ENCODE measurements at regions not wholly inside any gene's neighbourhood (a gene's known extent, or its start where the extent isn't known, plus 50 kb on each side); places are given as distances from the start of the nearest gene placed in this dataset.

DNA sequence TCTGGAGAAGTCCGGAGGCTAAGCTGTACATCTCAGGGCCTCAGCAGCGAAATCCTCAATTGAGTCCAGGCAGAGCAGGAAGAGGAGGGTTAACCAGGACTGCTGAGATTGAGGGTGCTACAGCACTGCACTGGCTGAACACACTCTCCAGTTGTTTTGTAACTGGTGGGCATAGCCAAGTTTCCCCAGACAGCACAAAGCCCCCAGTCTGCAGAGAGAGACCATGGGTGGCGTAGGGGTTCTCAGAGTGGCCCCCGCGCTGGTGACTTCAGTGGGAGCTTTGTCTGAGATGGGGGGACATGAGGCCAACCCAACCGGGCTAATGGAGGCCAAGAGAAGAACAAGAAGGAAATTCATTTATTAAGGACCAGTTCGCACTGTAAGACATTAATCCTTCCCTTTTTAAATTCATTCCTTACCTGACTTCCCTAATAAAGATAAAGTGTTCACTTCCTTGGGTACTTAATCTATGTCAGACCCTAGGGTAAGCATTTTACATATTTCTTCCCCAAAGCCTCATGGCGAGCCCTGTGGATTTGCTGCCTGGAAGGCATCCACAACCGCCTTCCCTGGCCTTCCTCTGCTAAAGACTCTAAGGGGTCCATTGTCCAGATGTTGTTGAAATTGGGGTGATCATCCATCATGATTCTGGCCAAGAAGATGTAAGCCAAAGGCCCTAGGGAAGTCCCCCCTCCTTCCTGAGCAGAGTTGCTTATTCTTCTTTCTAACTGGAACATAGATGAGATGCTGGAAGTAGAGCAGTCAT, 121.4 kb upstream of the CHST15 start (continued):
- TF ChIP-seq TRIM28 (IDR thresholded peaks at IDR 0.05; ENCODE audit: borderline replicate concordance, low read length) (no peak), ZNF239 (tag by site-specific recombination; IDR thresholded peaks at IDR 0.05) (no peak), YY2 (tag by site-specific recombination; IDR thresholded peaks at IDR 0.05) (no peak)

DNA sequence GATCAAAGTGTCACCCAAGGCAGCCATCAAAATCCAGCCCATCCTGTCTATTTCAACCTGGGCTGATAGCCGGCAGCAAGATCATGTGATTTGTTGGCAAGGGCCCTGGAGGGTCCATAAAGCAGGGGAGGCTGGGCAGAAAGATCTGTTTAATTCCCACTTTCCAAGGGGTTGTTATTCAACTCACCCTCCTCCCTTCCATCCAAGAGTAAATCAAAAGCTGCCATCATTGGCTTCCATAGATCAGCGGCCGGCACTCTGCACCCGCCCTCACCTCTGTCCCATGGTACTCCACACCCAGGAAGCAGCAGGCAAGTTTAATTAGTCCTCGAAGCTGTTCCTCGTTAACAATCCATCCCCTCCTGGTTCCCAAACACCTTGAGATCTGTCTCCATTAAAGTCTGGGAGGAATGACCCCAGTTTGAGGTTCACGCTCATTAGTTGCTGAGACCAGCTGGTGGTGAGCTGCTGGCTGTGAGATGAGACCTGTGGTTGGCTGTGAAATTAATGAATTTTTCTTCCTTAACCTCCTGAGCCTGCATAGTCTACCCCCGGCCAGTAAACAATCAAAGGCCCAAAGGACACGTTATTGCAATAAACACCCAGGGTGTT, 120.6 kb upstream of the CHST15 start:
- H3K9me3 ChIP-seq (ENCODE audit: control insufficient read depth, insufficient read depth, low read depth, low read length): no peaks in the 10 kb centered on the region
- H3K27ac ChIP-seq (ENCODE audit: extremely low read depth, low read depth, low read length): no peak overlapping the region
- no peak overlapping the region for H3K4me3 ChIP-seq (ENCODE audit: low read depth, low read length)
- ChIA-PET CTCF (interaction anchor here (0.7 to 0.8 kb wide), 3 partner anchors 13 to 1770 kb away, joined by 3 to 4 read pairs (median 3); no protein-coding TSS in a partner anchor), POLR2A (no interaction called here)
- TF ChIP-seq ZNF660 (tag by site-specific recombination; IDR thresholded peaks at IDR 0.05): no peak
- no peak for TF ChIP-seq ZNF529 (tag by site-specific recombination; IDR thresholded peaks at IDR 0.05; ENCODE audit: insufficient replicate concordance)
- no peak for TF ChIP-seq ZNF404 (tag by site-specific recombination; IDR thresholded peaks at IDR 0.05)
- no peak for TF ChIP-seq ZNF701 (tag by site-specific recombination; IDR thresholded peaks at IDR 0.05)
- H3K4me1 ChIP-seq (ENCODE audit: control insufficient read depth, insufficient read depth, low read length): no peaks in the 10 kb centered on the region
- H3K36me3 ChIP-seq (ENCODE audit: control insufficient read depth in 2 of 2, insufficient read depth in 1 of 2, low read length in 2 of 2): no peaks in the 10 kb centered on the region

DNA sequence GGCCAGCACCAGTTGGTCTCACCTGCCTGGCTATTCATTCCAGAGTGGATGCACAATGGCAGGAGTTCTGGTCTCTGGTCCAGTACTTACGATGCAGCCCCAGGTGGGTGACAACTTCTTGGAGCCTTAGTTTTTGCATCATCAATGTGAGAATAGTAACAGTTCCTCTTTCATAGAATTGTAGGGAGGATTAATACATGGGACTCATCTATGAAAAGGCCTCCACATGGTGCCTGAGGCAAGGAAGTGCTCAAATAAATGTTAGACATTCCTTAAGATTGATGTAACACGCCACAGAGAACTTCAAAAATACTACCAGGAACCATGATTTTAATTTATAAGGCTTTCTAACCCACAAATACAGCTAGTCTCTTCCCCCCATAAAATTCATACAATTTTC, 120.1 kb upstream of the CHST15 start:
- no peak overlapping the region for H3K4me3 ChIP-seq (ENCODE audit: low read depth, low read length)
- H3K27ac ChIP-seq (ENCODE audit: extremely low read depth, low read depth, low read length): no peak overlapping the region
- H3K36me3 ChIP-seq (ENCODE audit: control insufficient read depth in 2 of 2, insufficient read depth in 1 of 2, low read length in 2 of 2): no peaks in the 10 kb centered on the region
- H3K9me3 ChIP-seq (ENCODE audit: control insufficient read depth, insufficient read depth, low read depth, low read length): no peaks in the 10 kb centered on the region
- no peak for TF ChIP-seq KLF7 (tag by site-specific recombination; IDR thresholded peaks at IDR 0.05; ENCODE audit: borderline replicate concordance)
- TF ChIP-seq ZNF223 (tag by site-specific recombination; IDR thresholded peaks at IDR 0.05): no peak
- TF ChIP-seq ZNF266 (tag by site-specific recombination; IDR thresholded peaks at IDR 0.05; ENCODE audit: low read depth): no peak
- TF ChIP-seq, protein P1, sequence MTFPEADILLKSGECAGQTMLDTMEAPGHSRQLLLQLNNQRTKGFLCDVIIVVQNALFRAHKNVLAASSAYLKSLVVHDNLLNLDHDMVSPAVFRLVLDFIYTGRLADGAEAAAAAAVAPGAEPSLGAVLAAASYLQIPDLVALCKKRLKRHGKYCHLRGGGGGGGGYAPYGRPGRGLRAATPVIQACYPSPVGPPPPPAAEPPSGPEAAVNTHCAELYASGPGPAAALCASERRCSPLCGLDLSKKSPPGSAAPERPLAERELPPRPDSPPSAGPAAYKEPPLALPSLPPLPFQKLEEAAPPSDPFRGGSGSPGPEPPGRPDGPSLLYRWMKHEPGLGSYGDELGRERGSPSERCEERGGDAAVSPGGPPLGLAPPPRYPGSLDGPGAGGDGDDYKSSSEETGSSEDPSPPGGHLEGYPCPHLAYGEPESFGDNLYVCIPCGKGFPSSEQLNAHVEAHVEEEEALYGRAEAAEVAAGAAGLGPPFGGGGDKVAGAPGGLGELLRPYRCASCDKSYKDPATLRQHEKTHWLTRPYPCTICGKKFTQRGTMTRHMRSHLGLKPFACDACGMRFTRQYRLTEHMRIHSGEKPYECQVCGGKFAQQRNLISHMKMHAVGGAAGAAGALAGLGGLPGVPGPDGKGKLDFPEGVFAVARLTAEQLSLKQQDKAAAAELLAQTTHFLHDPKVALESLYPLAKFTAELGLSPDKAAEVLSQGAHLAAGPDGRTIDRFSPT (tag by site-specific recombination; IDR thresholded peaks at IDR 0.05): no peak
- ChIA-PET CTCF (interaction anchor here (0.7 to 0.8 kb wide), 2 partner anchors 13 to 218 kb away, joined by 3 read pairs; no protein-coding TSS in a partner anchor), POLR2A (no interaction called here)
- H3K4me1 ChIP-seq (ENCODE audit: control insufficient read depth, insufficient read depth, low read length): no peaks in the 10 kb centered on the region

DNA sequence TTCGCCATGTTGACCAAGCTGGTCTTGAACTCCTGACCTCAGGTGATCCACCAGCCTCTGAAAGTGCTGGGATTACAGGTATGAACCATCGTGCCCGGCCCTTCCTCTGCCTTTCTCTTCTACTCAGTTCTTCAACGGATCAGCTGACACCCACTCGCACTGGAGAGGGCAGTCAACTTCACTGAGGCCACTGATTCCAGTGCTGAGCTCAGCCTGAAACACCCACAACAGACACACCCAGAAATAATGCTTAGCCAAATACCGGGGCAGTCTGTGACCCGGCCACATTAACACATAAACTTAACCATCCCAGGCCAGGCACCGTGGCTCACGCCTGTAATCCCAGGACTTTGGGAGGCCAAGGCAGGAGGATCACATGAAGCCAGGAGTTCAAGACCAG, 119.3 kb upstream of the CHST15 start:
- no peak overlapping the region for H3K27ac ChIP-seq (ENCODE audit: extremely low read depth, low read depth, low read length)
- ChIA-PET CTCF (interaction anchor here (0.8 kb wide), 1 partner anchor 12 kb away, joined by 3 read pairs; no protein-coding TSS in a partner anchor), POLR2A (no interaction called here)
- H3K4me1 ChIP-seq (ENCODE audit: control insufficient read depth, insufficient read depth, low read length): no peaks in the 10 kb centered on the region
- no peaks in the 10 kb centered on the region for H3K9me3 ChIP-seq (ENCODE audit: control insufficient read depth, insufficient read depth, low read depth, low read length)
- no peaks in the 10 kb centered on the region for H3K36me3 ChIP-seq (ENCODE audit: control insufficient read depth in 2 of 2, insufficient read depth in 1 of 2, low read length in 2 of 2)
- H3K4me3 ChIP-seq (ENCODE audit: low read depth, low read length): no peak overlapping the region
- TF ChIP-seq, protein P2, sequence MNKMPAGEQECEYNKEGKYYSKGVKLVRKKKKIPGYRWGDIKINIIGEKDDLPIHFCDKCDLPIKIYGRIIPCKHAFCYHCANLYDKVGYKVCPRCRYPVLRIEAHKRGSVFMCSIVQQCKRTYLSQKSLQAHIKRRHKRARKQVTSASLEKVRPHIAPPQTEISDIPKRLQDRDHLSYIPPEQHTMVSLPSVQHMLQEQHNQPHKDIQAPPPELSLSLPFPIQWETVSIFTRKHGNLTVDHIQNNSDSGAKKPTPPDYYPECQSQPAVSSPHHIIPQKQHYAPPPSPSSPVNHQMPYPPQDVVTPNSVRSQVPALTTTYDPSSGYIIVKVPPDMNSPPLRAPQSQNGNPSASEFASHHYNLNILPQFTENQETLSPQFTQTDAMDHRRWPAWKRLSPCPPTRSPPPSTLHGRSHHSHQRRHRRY (tag by site-specific recombination; IDR thresholded peaks at IDR 0.05): no peak
- TF ChIP-seq, protein P3, sequence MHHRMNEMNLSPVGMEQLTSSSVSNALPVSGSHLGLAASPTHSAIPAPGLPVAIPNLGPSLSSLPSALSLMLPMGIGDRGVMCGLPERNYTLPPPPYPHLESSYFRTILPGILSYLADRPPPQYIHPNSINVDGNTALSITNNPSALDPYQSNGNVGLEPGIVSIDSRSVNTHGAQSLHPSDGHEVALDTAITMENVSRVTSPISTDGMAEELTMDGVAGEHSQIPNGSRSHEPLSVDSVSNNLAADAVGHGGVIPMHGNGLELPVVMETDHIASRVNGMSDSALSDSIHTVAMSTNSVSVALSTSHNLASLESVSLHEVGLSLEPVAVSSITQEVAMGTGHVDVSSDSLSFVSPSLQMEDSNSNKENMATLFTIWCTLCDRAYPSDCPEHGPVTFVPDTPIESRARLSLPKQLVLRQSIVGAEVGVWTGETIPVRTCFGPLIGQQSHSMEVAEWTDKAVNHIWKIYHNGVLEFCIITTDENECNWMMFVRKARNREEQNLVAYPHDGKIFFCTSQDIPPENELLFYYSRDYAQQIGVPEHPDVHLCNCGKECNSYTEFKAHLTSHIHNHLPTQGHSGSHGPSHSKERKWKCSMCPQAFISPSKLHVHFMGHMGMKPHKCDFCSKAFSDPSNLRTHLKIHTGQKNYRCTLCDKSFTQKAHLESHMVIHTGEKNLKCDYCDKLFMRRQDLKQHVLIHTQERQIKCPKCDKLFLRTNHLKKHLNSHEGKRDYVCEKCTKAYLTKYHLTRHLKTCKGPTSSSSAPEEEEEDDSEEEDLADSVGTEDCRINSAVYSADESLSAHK (tag by site-specific recombination; IDR thresholded peaks at IDR 0.05): no peak
- TF ChIP-seq ZNF600 (tag by site-specific recombination; IDR thresholded peaks at IDR 0.05) (no peak), TRIM28 (IDR thresholded peaks at IDR 0.05; ENCODE audit: borderline replicate concordance, low read length) (no peak)
- TF ChIP-seq, protein P4, sequence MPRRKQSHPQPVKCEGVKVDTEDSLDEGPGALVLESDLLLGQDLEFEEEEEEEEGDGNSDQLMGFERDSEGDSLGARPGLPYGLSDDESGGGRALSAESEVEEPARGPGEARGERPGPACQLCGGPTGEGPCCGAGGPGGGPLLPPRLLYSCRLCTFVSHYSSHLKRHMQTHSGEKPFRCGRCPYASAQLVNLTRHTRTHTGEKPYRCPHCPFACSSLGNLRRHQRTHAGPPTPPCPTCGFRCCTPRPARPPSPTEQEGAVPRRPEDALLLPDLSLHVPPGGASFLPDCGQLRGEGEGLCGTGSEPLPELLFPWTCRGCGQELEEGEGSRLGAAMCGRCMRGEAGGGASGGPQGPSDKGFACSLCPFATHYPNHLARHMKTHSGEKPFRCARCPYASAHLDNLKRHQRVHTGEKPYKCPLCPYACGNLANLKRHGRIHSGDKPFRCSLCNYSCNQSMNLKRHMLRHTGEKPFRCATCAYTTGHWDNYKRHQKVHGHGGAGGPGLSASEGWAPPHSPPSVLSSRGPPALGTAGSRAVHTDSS (tag by site-specific recombination; IDR thresholded peaks at IDR 0.05): no peak

All from HEK293 (cell line).